ENCODE measurements at regions not wholly inside any gene's neighbourhood (a gene's known extent, or its start where the extent isn't known, plus 50 kb on each side); places are given as distances from the start of the nearest gene placed in this dataset.

- no peaks in the 10 kb centered on the region for H3K9me2 ChIP-seq (ENCODE audit: insufficient read depth)
- TF ChIP-seq ZNF274 (IDR thresholded peaks at IDR 0.05; ENCODE audit: low read depth, low read length) (no peak), SP1 (IDR thresholded peaks at IDR 0.05; ENCODE audit: low read depth) (no peak), POLR2AphosphoS5 (IDR thresholded peaks at IDR 0.05; ENCODE audit: low read depth, low read length) (no peak), EZH2phosphoT487 (IDR thresholded peaks at IDR 0.05; ENCODE audit: borderline replicate concordance) (no peak), TCF7L2 (IDR thresholded peaks at IDR 0.05; ENCODE audit: borderline replicate concordance, extremely low read depth, insufficient read depth, insufficient read length) (no peak), EGR1 (IDR thresholded peaks at IDR 0.05; ENCODE audit: low read depth) (no peak), FOSL1 (IDR thresholded peaks at IDR 0.05; ENCODE audit: low read depth) (no peak), POLR2A (IDR thresholded peaks at IDR 0.05; ENCODE audit: borderline replicate concordance, extremely low read depth, insufficient read depth, insufficient read length) (no peak), REST (IDR thresholded peaks at IDR 0.05; ENCODE audit: low read depth) (no peak), ZFX (IDR thresholded peaks at IDR 0.05) (no peak), CTCF (IDR thresholded peaks at IDR 0.05 in 2 of 3, conservative IDR thresholded peaks at IDR 0.05 in 1 of 3; ENCODE audit: borderline replicate concordance in 1 of 3, insufficient read depth in 1 of 3, low read depth in 2 of 3, low read length in 2 of 3) (no peak)
- TF ChIP-seq, protein P1, sequence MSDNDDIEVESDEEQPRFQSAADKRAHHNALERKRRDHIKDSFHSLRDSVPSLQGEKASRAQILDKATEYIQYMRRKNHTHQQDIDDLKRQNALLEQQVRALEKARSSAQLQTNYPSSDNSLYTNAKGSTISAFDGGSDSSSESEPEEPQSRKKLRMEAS (IDR thresholded peaks at IDR 0.05), result no peak
- intact Hi-C loops (cut with micrococcal nuclease), result no loop called here
- BruUV-seq (replicated peaks), result no TSS peak
- no peak overlapping the region for H3K9ac ChIP-seq (ENCODE audit: low read length)
- no peaks in the 10 kb centered on the region for H4K20me1 ChIP-seq (ENCODE audit: insufficient read depth)
- ChIA-PET RAD21 (ENCODE audit: low non-redundant PET in 1 of 2, low total read pairs in 2 of 2, uncharacterized antibody in 2 of 2, unreplicated experiment in 2 of 2) (no interaction called here), CTCF (no interaction called here), POLR2A (no interaction called here)
- no peak overlapping the region for H3K27ac ChIP-seq (ENCODE audit: low read depth, low read length)
- no peak overlapping the region for H3K4me2 ChIP-seq (ENCODE audit: low read length)
- H3K79me2 ChIP-seq (ENCODE audit: insufficient read depth, low read length), result no peaks in the 10 kb centered on the region
- H2AFZ ChIP-seq (ENCODE audit: low read depth, low read length, poor library complexity, severe bottlenecking), result no peak overlapping the region
- peaks cover 45% of the 10 kb centered on the region for H3K27me3 ChIP-seq (ENCODE audit: insufficient read depth, low read length)
- no peak for DNase-seq (ENCODE audit: low read depth, low spot score)
- H3K9me3 ChIP-seq (ENCODE audit: control insufficient read depth in 1 of 2, insufficient read depth in 1 of 2, low read depth in 1 of 2, low read length in 2 of 2), result no peaks in the 10 kb centered on the region
- no peak overlapping the region for H3K4me3 ChIP-seq (replicated peaks in 1 of 2; ENCODE audit: low read depth in 1 of 2, low read length in 2 of 2)
- ATAC-seq, result no peak
- no peaks in the 10 kb centered on the region for H3K36me3 ChIP-seq (ENCODE audit: control insufficient read depth in 1 of 2, insufficient read depth in 2 of 2, low read length in 2 of 2)
- H3K4me1 ChIP-seq (ENCODE audit: control insufficient read depth in 1 of 2, insufficient read depth in 2 of 2, low read length in 2 of 2), result no peaks in the 10 kb centered on the region
Observed at GRCh38 chr12:107983756-107984472, 145.2 kb upstream of the WSCD2 start.

Data from HCT116 (cell line).